GM12891 (cell line): ENCODE measurements at regions not wholly inside any gene's neighbourhood (a gene's known extent, or its start where the extent isn't known, plus 50 kb on each side); places are given as distances from the start of the nearest gene placed in this dataset.

ENCODE experiments used
- DNase-seq: peaks from one replicate; pipeline ENCODE4 v3.0.0; 2011; ENCODE audit warnings: low spot score; ENCODE audit not compliant: insufficient read length
- FAIRE-seq: peaks from 2 replicates; lab custom pipeline; 2011; peaks lifted over from hg19 to GRCh38; lab: Jason Lieb, UNC
- PAX5 ChIP-seq: IDR thresholded peaks from 2 replicates; pipeline ENCODE4 v1.6.1; 2011; ENCODE audit warnings: low read length, moderate library complexity, mild to moderate bottlenecking; ENCODE audit not compliant: insufficient read depth, severe bottlenecking
- POLR2A ChIP-seq: IDR thresholded peaks from 2 replicates; pipeline ENCODE4 v1.6.1; 2011; ENCODE audit warnings: low read depth, low read length, control low read depth
- POLR2AphosphoS5 ChIP-seq: IDR thresholded peaks from 2 replicates; pipeline ENCODE4 v1.6.1; 2011; ENCODE audit warnings: low read depth, low read length, control low read depth
- POU2F2 ChIP-seq: IDR thresholded peaks from 2 replicates; pipeline ENCODE4 v1.6.1; 2011; ENCODE audit warnings: low read depth, mild to moderate bottlenecking, control low read depth, low read length, moderate library complexity
- SPI1 ChIP-seq: IDR thresholded peaks from 2 replicates; pipeline ENCODE4 v1.6.1; 2011; ENCODE audit warnings: low read depth, low read length, control low read depth
- TAF1 ChIP-seq: IDR thresholded peaks from 2 replicates; pipeline ENCODE4 v1.6.1; 2011; ENCODE audit warnings: low read depth, low read length, control low read depth

DNA sequence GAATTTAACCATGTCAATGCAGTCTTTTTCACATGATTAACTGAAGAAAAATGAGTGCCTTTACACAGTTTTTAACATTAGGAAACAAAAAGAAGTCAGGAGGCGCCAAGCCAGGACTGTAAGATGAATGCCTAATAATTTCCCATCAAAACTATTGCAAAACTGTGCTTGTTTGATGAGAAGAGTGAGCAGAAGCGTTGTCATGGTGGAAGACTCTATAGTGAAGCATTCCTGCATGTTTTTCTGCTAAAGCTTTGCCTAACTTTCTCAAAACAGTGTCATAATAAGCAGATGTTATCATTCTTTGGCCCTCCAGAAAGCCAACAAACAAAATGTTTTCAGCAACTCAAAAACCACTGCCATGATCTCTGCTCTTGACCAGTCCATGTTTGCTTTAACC is 156.8 kb upstream of the CDIN1 start:
- FAIRE-seq (no peak), DNase-seq (no peak)
- TF ChIP-seq POU2F2 (no peak), POLR2AphosphoS5 (no peak), POLR2A (no peak), SPI1 (no peak), TAF1 (no peak), PAX5 (no peak)

DNA sequence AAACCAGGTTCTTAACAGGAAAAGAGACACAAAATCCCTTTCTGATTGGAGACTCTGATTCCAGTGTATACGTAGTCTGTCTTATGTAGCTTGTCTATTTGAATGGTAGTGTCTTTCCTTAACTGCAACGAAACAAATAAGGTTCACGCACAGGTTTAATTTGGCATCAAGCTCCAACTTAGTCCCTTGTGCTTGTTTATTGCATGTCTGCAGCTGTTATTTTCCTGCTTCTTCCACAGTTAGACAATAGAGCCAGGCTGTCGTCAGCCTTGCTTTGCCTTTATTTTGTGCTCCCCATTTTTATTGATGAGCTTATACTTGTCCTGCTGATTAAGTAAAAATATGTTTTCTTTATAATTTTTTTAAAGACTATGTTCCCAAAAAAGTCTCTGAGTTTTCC is 152.7 kb upstream of the CDIN1 start:
- DNase-seq (no peak), FAIRE-seq (no peak)
- TF ChIP-seq PAX5 = no peak
- TF ChIP-seq SPI1 = no peak
- no peak for TF ChIP-seq POLR2A
- no peak for TF ChIP-seq POU2F2
- TF ChIP-seq POLR2AphosphoS5 = no peak
- no peak for TF ChIP-seq TAF1

DNA sequence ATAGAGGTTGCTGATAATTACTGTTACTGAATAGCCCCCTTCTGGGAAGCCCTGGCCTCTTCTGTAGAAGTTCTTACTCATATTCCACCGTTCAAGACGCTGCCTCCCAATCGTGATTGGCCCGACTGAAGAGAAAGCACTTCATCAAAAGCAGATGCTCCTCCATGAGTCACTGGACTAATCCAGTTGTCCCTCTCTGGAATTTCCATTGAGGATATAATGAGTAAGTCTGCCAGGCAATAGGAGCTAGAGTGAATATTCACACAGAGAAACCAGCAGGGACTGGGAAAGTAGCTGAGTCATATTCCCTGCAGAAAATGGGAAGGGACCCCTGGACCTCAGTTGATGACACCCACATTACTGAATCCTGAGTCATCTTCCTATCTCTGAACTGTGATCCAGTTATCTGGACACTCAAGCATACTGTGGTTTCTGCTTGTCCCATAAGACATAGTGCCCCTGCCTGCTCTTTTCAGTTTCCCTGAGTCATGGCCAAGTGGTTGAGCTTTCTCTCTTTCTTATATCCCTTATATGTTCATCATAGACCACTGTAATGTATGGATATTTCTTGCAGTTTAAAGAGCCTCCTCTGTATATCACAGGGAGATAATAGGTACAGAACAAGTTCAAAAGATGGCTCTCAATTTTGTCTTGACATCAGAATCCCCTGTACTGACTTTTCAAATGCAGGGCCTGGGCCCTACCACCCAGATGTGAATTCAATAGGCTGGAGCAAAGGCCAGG is 151.2 kb upstream of the CDIN1 start:
- no peak for TF ChIP-seq POLR2AphosphoS5
- TF ChIP-seq TAF1 = no peak
- TF ChIP-seq POLR2A = no peak
- FAIRE-seq = no peak
- DNase-seq = no peak

DNA sequence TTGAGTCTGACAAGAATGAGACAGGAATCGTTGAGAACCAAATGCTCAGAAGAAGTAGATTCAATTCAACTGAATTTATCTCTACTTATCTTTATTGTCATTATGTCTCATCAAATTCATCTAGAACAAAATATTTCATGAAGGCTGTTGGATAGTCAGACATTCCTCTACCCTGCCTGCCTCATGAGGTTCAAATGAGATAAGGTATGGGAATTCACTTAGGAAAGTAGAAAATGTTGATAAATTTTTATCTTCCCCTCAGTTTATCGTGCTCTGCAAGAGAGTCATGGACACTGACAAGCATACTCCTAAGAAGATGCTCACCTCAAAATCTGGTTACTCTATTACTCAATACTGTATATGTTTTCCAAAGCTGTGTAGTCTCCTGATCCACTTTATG is 149.7 kb upstream of the CDIN1 start:
- no peak for TF ChIP-seq TAF1
- no peak for TF ChIP-seq POLR2AphosphoS5
- no peak for TF ChIP-seq POLR2A
- no peak for TF ChIP-seq POU2F2
- no peak for TF ChIP-seq SPI1
- no peak for TF ChIP-seq PAX5
- FAIRE-seq (no peak), DNase-seq (no peak)

DNA sequence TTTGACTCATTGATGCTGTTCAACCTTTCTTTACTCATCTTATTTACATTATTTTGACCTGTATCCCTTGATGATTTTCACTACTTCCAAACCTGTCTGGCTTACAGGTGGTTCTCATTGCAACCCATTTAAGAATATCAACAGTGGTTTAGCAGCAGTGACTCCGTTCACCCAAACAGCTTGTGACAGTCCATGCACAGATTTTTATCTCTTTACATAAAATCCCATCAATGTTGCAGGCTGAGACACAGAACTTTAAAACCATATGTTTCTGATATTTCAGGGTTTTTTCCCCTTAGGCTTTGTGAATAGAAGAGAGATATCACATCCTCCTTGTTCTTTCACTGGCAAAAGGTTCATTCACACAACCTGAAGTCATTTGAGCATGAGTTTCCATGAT is 149.1 kb upstream of the CDIN1 start:
- no peak for FAIRE-seq
- no peak for TF ChIP-seq POLR2AphosphoS5
- no peak for DNase-seq

DNA sequence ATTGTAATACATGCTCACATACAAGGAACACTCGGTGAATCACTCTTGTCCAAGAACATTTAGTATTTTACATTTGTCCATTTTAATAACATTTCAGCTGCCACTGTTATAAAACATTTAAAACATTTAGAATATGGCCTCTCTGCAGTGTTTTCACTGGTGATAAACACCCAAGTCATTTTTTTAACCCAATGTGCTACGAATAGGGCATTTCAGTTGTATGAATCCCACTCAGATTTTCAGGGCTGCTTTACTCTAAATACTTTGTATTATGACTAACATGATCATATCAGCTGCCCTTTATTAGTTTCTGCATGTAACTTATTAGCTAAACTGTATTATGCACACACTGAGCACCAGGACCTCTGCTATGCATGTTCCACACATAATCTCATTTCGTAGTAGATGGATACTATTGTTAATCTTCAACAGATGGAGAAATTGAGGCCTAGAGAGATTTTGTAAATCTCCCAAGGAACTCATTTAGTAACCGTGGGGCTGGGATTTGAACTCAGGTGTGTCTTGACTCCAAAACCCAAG is 148.6 kb upstream of the CDIN1 start:
- FAIRE-seq = no peak
- no peak for TF ChIP-seq PAX5
- TF ChIP-seq POLR2A = no peak
- no peak for TF ChIP-seq POLR2AphosphoS5
- no peak for TF ChIP-seq POU2F2
- no peak for TF ChIP-seq SPI1
- no peak for TF ChIP-seq TAF1
- no peak for DNase-seq

DNA sequence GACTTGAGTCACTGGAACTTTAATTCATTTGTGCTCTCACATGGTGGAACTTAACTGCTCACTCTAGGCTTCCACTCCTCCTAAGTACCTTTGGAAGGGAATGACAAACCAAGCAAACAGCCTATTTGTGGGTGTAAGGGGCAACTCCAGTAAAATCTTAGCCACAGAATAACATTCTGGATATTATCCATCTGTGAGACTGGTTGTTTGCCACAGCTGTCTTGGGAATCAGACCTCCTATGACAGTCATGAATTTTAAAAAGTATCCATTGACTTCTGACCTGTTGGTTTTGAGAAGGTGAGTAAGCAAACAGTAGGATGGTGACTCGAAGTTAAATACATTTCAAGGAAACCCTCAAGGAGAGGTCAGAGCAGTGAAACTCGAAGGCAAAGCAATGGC is 147.3 kb upstream of the CDIN1 start:
- FAIRE-seq (no peak), DNase-seq (no peak)
- no peak for TF ChIP-seq POLR2AphosphoS5

DNA sequence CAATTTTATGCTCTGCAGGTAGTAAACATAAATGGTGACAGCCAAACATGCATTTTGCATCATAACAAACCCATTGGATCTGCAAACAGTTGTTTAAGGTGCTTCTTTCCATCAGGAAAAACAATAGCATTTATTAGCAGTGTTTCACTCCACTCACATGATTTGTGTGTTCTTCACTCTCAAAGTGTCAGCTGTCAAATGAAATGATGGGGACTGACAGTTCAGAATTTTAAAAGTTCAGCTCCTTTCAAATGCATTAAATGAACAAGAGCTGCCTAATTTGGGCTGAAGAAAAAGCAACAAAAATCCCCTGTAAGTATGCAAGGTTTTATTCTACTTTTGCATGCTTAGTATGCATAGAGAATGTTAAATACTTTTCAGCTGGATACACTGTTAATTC is 145.2 kb upstream of the CDIN1 start:
- FAIRE-seq = no peak
- no peak for DNase-seq
- TF ChIP-seq TAF1 (no peak), PAX5 (no peak), POU2F2 (no peak), POLR2AphosphoS5 (no peak)

DNA sequence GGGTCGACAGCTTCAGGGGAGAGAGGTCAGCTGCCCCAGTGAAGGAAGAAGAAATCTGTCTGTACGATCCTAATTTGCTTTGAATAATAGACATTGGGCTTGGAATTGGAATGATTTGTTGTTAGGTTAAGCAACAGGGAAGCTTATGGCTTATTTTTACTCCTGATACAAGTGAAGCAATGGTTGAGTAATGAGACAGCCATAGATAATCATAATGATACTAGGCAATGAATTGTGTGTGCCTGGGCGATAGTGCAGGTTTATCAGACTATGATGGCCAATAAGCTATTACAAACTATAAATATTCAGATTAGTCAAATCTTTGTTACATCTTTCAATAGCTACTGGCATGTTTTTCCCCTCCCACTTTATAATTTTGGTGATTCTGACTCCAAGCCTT is 140.9 kb upstream of the CDIN1 start:
- DNase-seq = no peak
- no peak for FAIRE-seq
- TF ChIP-seq POU2F2 = no peak
- no peak for TF ChIP-seq POLR2AphosphoS5
- TF ChIP-seq TAF1 = no peak
- no peak for TF ChIP-seq PAX5
- no peak for TF ChIP-seq SPI1
- TF ChIP-seq POLR2A = no peak

DNA sequence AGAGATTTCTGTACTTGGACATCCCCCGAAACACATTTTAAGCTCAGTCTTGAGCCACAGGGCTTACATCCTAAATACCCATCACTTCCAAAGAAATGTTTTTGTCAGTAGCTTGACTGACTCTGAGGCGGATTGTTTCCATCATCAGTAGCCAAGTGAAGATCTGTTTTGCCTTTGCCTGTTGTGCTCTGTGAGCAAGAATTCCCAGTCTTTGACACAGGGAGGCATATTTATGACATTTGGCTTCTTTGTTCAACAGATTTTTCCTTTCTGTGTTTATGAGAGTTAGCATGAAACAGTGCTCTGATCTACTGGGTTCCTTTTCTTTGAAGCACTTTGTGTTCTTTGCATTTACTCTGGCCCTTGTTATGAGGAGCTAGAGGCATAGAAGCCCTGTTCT is 132.1 kb upstream of the CDIN1 start:
- FAIRE-seq (no peak), DNase-seq (no peak)
- no peak for TF ChIP-seq POLR2A
- no peak for TF ChIP-seq TAF1
- no peak for TF ChIP-seq PAX5
- no peak for TF ChIP-seq POLR2AphosphoS5
- no peak for TF ChIP-seq SPI1
- TF ChIP-seq POU2F2 = no peak
